ENCODE measurements at regions not wholly inside any gene's neighbourhood (a gene's known extent, or its start where the extent isn't known, plus 50 kb on each side); places are given as distances from the start of the nearest gene placed in this dataset.

- Mint-ChIP-seq H3K4me3 (no peak overlapping the region), H3K27ac (no peak overlapping the region), H3K36me3 (no peaks in the 10 kb centered on the region), H3K4me1 (no peaks in the 10 kb centered on the region), H3K27me3 (ENCODE audit: low read depth) (peaks cover 2% of the 10 kb centered on the region), H3K9me3 (peaks cover 8% of the 10 kb centered on the region)
- DNase-seq (ENCODE audit: low spot score in 2 of 2, unreplicated experiment in 2 of 2): no peak
- TF ChIP-seq, protein P1, sequence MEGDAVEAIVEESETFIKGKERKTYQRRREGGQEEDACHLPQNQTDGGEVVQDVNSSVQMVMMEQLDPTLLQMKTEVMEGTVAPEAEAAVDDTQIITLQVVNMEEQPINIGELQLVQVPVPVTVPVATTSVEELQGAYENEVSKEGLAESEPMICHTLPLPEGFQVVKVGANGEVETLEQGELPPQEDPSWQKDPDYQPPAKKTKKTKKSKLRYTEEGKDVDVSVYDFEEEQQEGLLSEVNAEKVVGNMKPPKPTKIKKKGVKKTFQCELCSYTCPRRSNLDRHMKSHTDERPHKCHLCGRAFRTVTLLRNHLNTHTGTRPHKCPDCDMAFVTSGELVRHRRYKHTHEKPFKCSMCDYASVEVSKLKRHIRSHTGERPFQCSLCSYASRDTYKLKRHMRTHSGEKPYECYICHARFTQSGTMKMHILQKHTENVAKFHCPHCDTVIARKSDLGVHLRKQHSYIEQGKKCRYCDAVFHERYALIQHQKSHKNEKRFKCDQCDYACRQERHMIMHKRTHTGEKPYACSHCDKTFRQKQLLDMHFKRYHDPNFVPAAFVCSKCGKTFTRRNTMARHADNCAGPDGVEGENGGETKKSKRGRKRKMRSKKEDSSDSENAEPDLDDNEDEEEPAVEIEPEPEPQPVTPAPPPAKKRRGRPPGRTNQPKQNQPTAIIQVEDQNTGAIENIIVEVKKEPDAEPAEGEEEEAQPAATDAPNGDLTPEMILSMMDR (IDR thresholded peaks at IDR 0.05; ENCODE audit: unreplicated experiment): no peak
Observed at GRCh38 chr20:10109641-10110040, 74.9 kb downstream of the ANKEF1 start.

GRCh38 chr20:10110151-10110550, 75.4 kb downstream of the ANKEF1 start:
- TF ChIP-seq, protein P1 (IDR thresholded peaks at IDR 0.05; ENCODE audit: unreplicated experiment): no peak
- Mint-ChIP-seq H3K36me3 (no peaks in the 10 kb centered on the region), H3K27ac (no peak overlapping the region), H3K27me3 (ENCODE audit: low read depth) (peaks cover 2% of the 10 kb centered on the region), H3K4me3 (no peak overlapping the region), H3K4me1 (no peaks in the 10 kb centered on the region), H3K9me3 (peaks cover 8% of the 10 kb centered on the region)
- DNase-seq (ENCODE audit: low spot score in 2 of 2, unreplicated experiment in 2 of 2): no peak

DNA sequence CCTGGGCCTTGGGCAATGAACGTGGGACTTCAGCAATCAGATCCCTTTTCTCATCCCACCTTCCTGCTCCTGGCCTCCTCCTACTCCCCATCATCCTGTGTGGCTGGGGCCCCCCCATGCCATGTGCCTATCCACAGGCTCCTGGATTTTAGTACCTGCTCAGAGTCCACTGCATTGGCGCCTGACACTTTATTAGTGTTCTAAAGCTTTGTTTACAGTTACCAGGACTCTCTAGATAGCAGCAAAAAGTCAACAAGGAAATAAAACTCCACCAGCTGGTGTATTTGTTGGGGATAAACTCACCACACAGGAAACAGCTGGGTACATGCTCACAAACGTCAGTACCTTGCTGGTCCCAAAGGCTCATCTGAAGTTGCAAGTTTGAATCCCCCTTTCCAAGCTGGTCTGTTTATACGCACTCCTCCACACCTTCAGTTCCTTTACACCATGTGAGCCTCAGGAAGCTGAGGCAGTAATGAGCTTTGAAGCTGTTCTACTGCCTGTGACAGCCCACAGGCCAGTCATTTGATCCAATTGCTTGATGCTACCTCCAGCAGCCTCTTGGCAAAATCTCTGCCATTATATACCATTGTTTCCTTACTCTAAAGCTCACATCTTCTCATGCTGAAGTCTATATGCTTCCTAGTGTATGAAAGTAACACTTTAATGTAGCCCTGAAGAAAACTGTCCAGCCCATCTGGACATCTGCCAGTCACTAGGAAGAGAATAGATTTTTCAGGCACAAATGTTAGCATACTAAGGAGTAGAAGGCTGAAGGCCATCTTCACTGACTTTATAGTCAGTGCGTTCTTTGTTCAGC, 76.6 kb downstream of the ANKEF1 start:
- TF ChIP-seq, protein P1 (IDR thresholded peaks at IDR 0.05; ENCODE audit: unreplicated experiment): no peak
- Mint-ChIP-seq H3K9me3 (peaks cover 8% of the 10 kb centered on the region), H3K4me3 (no peak overlapping the region), H3K27me3 (ENCODE audit: low read depth) (peaks cover 2% of the 10 kb centered on the region), H3K27ac (no peak overlapping the region), H3K4me1 (no peaks in the 10 kb centered on the region), H3K36me3 (no peaks in the 10 kb centered on the region)
- DNase-seq (ENCODE audit: low spot score in 2 of 2, unreplicated experiment in 2 of 2): no peak

DNA sequence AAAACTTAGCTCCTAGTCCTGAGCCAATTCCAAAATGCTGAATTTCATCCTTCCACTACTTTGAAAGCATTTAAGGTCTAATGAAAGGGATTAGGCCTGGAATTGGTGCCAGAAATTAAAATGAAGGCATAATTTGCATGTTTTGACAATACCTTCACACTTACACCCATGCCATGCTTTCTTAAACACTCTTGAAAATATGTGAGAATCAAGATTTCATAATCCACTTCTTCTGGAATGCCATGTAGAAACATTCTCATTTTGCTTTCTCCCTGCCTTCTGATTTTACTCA, 77.1 kb downstream of the ANKEF1 start:
- H3K4me1 Mint-ChIP-seq: no peaks in the 10 kb centered on the region
- H3K9me3 Mint-ChIP-seq: peaks cover 6% of the 10 kb centered on the region
- peaks cover 2% of the 10 kb centered on the region for H3K27me3 Mint-ChIP-seq (ENCODE audit: low read depth)
- TF ChIP-seq, protein P1 (IDR thresholded peaks at IDR 0.05; ENCODE audit: unreplicated experiment): no peak
- no peak overlapping the region for H3K27ac Mint-ChIP-seq
- DNase-seq (ENCODE audit: low spot score in 2 of 2, unreplicated experiment in 2 of 2): no peak
- no peaks in the 10 kb centered on the region for H3K36me3 Mint-ChIP-seq
- no peak overlapping the region for H3K4me3 Mint-ChIP-seq

- Mint-ChIP-seq H3K27ac (no peak overlapping the region), H3K4me3 (no peak overlapping the region)
- TF ChIP-seq, protein P1 (IDR thresholded peaks at IDR 0.05; ENCODE audit: unreplicated experiment): no peak
Observed at GRCh38 chr20:10113746-10114145, 79.0 kb downstream of the ANKEF1 start.

More at GRCh38 chr20:10113746-10114145, 79.0 kb downstream of the ANKEF1 start:
- Mint-ChIP-seq H3K9me3 (peaks cover 2% of the 10 kb centered on the region), H3K4me1 (no peaks in the 10 kb centered on the region), H3K36me3 (no peaks in the 10 kb centered on the region), H3K27me3 (ENCODE audit: low read depth) (peaks cover 2% of the 10 kb centered on the region)
- DNase-seq (ENCODE audit: low spot score in 2 of 2, unreplicated experiment in 2 of 2): no peak

Measured in mesothelial cell of epicardium (in vitro differentiated cells).